ENCODE measurements at regions not wholly inside any gene's neighbourhood (a gene's known extent, or its start where the extent isn't known, plus 50 kb on each side); places are given as distances from the start of the nearest gene placed in this dataset.

DNA sequence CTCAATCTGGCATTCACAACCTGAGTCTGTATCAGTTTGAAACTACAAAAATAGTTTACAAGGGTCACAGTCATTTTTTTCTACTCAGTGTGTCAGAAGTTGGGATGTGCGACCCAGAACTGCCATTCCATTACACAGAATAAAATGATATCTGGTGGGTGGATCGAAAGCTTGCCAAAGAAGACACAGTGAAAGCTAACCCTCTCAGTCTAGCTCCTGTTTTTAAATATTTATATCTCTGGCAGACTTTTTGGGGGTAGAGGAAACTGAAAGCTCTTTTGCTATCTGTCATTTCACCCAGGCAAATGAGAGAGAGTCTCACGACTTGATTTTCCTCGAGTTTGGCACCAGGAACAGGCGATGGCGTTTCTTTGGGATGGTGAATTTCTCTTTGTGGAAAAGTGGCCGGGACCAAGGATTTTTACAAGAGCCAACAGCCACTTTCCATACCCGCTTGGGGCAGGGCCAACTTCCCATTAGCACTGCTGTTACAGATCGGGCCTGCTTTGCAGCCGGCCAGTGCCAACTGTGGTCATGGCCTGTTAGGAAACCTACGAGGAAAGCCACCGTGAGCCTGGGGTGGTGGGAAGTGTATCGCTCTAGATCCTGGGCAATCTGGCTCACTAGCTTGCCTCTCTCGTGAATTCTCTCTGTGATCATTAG is 185.5 kb upstream of the NFIA start (continued):
- TF ChIP-seq, protein P1, sequence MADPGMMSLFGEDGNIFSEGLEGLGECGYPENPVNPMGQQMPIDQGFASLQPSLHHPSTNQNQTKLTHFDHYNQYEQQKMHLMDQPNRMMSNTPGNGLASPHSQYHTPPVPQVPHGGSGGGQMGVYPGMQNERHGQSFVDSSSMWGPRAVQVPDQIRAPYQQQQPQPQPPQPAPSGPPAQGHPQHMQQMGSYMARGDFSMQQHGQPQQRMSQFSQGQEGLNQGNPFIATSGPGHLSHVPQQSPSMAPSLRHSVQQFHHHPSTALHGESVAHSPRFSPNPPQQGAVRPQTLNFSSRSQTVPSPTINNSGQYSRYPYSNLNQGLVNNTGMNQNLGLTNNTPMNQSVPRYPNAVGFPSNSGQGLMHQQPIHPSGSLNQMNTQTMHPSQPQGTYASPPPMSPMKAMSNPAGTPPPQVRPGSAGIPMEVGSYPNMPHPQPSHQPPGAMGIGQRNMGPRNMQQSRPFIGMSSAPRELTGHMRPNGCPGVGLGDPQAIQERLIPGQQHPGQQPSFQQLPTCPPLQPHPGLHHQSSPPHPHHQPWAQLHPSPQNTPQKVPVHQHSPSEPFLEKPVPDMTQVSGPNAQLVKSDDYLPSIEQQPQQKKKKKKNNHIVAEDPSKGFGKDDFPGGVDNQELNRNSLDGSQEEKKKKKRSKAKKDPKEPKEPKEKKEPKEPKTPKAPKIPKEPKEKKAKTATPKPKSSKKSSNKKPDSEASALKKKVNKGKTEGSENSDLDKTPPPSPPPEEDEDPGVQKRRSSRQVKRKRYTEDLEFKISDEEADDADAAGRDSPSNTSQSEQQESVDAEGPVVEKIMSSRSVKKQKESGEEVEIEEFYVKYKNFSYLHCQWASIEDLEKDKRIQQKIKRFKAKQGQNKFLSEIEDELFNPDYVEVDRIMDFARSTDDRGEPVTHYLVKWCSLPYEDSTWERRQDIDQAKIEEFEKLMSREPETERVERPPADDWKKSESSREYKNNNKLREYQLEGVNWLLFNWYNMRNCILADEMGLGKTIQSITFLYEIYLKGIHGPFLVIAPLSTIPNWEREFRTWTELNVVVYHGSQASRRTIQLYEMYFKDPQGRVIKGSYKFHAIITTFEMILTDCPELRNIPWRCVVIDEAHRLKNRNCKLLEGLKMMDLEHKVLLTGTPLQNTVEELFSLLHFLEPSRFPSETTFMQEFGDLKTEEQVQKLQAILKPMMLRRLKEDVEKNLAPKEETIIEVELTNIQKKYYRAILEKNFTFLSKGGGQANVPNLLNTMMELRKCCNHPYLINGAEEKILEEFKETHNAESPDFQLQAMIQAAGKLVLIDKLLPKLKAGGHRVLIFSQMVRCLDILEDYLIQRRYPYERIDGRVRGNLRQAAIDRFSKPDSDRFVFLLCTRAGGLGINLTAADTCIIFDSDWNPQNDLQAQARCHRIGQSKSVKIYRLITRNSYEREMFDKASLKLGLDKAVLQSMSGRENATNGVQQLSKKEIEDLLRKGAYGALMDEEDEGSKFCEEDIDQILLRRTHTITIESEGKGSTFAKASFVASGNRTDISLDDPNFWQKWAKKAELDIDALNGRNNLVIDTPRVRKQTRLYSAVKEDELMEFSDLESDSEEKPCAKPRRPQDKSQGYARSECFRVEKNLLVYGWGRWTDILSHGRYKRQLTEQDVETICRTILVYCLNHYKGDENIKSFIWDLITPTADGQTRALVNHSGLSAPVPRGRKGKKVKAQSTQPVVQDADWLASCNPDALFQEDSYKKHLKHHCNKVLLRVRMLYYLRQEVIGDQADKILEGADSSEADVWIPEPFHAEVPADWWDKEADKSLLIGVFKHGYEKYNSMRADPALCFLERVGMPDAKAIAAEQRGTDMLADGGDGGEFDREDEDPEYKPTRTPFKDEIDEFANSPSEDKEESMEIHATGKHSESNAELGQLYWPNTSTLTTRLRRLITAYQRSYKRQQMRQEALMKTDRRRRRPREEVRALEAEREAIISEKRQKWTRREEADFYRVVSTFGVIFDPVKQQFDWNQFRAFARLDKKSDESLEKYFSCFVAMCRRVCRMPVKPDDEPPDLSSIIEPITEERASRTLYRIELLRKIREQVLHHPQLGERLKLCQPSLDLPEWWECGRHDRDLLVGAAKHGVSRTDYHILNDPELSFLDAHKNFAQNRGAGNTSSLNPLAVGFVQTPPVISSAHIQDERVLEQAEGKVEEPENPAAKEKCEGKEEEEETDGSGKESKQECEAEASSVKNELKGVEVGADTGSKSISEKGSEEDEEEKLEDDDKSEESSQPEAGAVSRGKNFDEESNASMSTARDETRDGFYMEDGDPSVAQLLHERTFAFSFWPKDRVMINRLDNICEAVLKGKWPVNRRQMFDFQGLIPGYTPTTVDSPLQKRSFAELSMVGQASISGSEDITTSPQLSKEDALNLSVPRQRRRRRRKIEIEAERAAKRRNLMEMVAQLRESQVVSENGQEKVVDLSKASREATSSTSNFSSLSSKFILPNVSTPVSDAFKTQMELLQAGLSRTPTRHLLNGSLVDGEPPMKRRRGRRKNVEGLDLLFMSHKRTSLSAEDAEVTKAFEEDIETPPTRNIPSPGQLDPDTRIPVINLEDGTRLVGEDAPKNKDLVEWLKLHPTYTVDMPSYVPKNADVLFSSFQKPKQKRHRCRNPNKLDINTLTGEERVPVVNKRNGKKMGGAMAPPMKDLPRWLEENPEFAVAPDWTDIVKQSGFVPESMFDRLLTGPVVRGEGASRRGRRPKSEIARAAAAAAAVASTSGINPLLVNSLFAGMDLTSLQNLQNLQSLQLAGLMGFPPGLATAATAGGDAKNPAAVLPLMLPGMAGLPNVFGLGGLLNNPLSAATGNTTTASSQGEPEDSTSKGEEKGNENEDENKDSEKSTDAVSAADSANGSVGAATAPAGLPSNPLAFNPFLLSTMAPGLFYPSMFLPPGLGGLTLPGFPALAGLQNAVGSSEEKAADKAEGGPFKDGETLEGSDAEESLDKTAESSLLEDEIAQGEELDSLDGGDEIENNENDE (IDR thresholded peaks at IDR 0.05; ENCODE audit: insufficient replicate concordance, low read length), result no peak
- TF ChIP-seq CBX8 (IDR thresholded peaks at IDR 0.05; ENCODE audit: borderline replicate concordance, low read depth, low read length) (no peak), KDM5A (IDR thresholded peaks at IDR 0.05; ENCODE audit: low read length) (no peak), CHD1 (IDR thresholded peaks at IDR 0.05; ENCODE audit: low read depth, low read length) (no peak)
- TF ChIP-seq, protein P2, sequence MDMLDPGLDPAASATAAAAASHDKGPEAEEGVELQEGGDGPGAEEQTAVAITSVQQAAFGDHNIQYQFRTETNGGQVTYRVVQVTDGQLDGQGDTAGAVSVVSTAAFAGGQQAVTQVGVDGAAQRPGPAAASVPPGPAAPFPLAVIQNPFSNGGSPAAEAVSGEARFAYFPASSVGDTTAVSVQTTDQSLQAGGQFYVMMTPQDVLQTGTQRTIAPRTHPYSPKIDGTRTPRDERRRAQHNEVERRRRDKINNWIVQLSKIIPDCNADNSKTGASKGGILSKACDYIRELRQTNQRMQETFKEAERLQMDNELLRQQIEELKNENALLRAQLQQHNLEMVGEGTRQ (IDR thresholded peaks at IDR 0.05; ENCODE audit: low read length), result no peak
- TF ChIP-seq, protein P3, sequence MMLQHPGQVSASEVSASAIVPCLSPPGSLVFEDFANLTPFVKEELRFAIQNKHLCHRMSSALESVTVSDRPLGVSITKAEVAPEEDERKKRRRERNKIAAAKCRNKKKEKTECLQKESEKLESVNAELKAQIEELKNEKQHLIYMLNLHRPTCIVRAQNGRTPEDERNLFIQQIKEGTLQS (IDR thresholded peaks at IDR 0.05; ENCODE audit: insufficient read depth, low read depth, low read length), result no peak
